ENCODE measurements at regions not wholly inside any gene's neighbourhood (a gene's known extent, or its start where the extent isn't known, plus 50 kb on each side); places are given as distances from the start of the nearest gene placed in this dataset.
A peak's percentile ranks its signal among the peaks of the same experiment; 100 is the strongest.
"Not testable (repeated sequence)": the region's sequence is repeated elsewhere in the genome, so short reads cannot be mapped to it uniquely, and the experiment has no call there.

- no peak for DNase-seq (ENCODE audit: low spot score)
Observed at GRCh38 chr7:50915621-50916020, 132.9 kb upstream of the GRB10 start.

GRCh38 chr7:50914460-50914859 lies 131.8 kb upstream of the GRB10 start:
- no peak for DNase-seq (ENCODE audit: low spot score)

- DNase-seq (ENCODE audit: low spot score) = no peak
Observed at GRCh38 chr7:50908628-50909290, 126.1 kb upstream of the GRB10 start.

- DNase-seq (ENCODE audit: low spot score) = not testable (repeated sequence)
Observed at GRCh38 chr7:50898604-50899477, 116.1 kb upstream of the GRB10 start.

GRCh38 chr7:50887061-50887460 lies 104.4 kb upstream of the GRB10 start:
- DNase-seq (ENCODE audit: low spot score) = not testable (repeated sequence)

- no peak for DNase-seq (ENCODE audit: low spot score)
Observed at GRCh38 chr7:50872437-50872836, 89.7 kb upstream of the GRB10 start.

- peak; percentile 97 for DNase-seq (ENCODE audit: low spot score)
Observed at GRCh38 chr7:50869108-50869725, 86.5 kb upstream of the GRB10 start.

- peak; percentile 38 for DNase-seq (ENCODE audit: low spot score)
Observed at GRCh38 chr7:50868426-50869100, 85.9 kb upstream of the GRB10 start.

GRCh38 chr7:50867034-50867356 lies 84.3 kb upstream of the GRB10 start:
- no peak for DNase-seq (ENCODE audit: low spot score)

GRCh38 chr7:50866343-50867033 lies 83.8 kb upstream of the GRB10 start:
- no peak for DNase-seq (ENCODE audit: low spot score)

- DNase-seq (ENCODE audit: low spot score) = no peak
Observed at GRCh38 chr7:50865450-50865849, 82.8 kb upstream of the GRB10 start.

- DNase-seq (ENCODE audit: low spot score) = no peak
Observed at GRCh38 chr7:50864694-50865093, 82.0 kb upstream of the GRB10 start.

- DNase-seq (ENCODE audit: low spot score) = no peak
Observed at GRCh38 chr7:50863053-50863452, 80.4 kb upstream of the GRB10 start.

GRCh38 chr7:50862302-50862701 lies 79.6 kb upstream of the GRB10 start:
- no peak for DNase-seq (ENCODE audit: low spot score)

- no peak for DNase-seq (ENCODE audit: low spot score)
Observed at GRCh38 chr7:50860598-50860997, 77.9 kb upstream of the GRB10 start.

- no peak for DNase-seq (ENCODE audit: low spot score)
Observed at GRCh38 chr7:50860174-50860573, 77.5 kb upstream of the GRB10 start.

- DNase-seq (ENCODE audit: low spot score) = no peak
Observed at GRCh38 chr7:50858528-50859245, 76.0 kb upstream of the GRB10 start.

- peak; percentile 35 for DNase-seq (ENCODE audit: low spot score)
Observed at GRCh38 chr7:50857804-50858489, 75.3 kb upstream of the GRB10 start.

GRCh38 chr7:50856806-50857205 lies 74.1 kb upstream of the GRB10 start:
- no peak for DNase-seq (ENCODE audit: low spot score)

- DNase-seq (ENCODE audit: low spot score) = no peak
Observed at GRCh38 chr7:50856231-50856630, 73.5 kb upstream of the GRB10 start.

GRCh38 chr7:50855526-50855925 lies 72.8 kb upstream of the GRB10 start:
- no peak for DNase-seq (ENCODE audit: low spot score)

Measured in COLO829 (cell line).